ENCODE measurements at regions not wholly inside any gene's neighbourhood (a gene's known extent, or its start where the extent isn't known, plus 50 kb on each side); places are given as distances from the start of the nearest gene placed in this dataset.

DNA sequence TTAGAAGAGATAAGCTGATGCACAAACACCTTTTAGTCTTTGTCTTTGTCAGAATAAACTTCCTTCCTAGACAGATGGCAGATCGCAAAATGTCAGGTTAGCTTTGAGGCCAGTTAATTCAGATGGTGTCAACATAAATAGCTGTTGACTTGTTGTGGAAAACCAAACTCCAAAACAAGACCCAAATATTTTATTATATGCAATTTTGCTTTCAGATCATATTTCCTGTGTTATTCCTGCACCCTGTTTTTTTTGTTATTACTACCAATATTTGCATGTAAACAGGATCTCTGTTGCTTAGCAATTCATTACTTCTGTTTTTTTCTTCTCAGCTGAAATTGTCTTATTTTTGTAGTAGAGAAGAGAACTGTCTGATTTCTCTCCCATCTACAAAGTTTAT is 316.0 kb downstream of the ETS1 start:
- TF ChIP-seq, protein P1, sequence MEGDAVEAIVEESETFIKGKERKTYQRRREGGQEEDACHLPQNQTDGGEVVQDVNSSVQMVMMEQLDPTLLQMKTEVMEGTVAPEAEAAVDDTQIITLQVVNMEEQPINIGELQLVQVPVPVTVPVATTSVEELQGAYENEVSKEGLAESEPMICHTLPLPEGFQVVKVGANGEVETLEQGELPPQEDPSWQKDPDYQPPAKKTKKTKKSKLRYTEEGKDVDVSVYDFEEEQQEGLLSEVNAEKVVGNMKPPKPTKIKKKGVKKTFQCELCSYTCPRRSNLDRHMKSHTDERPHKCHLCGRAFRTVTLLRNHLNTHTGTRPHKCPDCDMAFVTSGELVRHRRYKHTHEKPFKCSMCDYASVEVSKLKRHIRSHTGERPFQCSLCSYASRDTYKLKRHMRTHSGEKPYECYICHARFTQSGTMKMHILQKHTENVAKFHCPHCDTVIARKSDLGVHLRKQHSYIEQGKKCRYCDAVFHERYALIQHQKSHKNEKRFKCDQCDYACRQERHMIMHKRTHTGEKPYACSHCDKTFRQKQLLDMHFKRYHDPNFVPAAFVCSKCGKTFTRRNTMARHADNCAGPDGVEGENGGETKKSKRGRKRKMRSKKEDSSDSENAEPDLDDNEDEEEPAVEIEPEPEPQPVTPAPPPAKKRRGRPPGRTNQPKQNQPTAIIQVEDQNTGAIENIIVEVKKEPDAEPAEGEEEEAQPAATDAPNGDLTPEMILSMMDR (conservative IDR thresholded peaks at IDR 0.05; ENCODE audit: low read length), result no peak
- H3K4me3 ChIP-seq (ENCODE audit: low read length), result no peak overlapping the region
- no peak for DNase-seq (ENCODE audit: low read depth)

DNA sequence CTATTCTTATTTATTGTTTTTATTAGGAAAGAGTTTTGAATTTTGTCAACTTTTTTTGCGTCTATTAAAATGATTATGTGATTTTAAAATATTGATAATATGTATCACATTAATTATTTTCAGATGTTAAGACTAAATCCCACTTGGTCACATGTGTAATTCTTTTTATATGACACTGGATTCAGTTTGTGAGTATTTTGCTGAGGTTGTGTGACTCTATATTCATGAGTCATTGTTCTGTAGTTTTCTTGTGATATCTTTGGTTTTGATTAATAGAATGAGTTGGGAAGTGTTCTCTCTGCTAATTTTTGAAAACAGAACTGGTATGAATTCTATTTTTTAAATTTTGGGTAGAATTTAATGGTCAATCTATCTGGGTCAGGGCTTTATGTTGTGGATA is 317.9 kb downstream of the ETS1 start:
- no peak overlapping the region for H3K4me3 ChIP-seq (ENCODE audit: low read length)
- DNase-seq (ENCODE audit: low read depth), result peak; percentile 15
- TF ChIP-seq, protein P1 (conservative IDR thresholded peaks at IDR 0.05; ENCODE audit: low read length), result no peak

DNA sequence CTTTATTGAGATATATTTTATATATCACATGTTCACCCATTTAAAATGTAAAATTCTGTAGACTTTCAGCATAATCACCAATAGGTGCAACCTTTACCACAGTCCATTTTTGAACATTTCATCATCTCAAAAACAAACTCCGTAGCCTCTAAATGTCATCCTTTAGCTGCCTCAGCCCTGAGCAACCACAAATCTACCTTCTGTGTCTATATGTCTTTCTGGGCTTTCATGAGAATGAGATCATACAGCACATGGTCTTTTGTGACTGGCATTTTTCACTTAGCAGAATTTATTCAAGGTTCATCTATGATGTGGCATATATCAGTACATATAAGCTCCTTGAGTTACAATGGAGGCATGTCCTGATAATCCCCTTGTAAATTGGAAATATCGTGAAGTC is 320.5 kb downstream of the ETS1 start:
- no peak overlapping the region for H3K4me3 ChIP-seq (ENCODE audit: low read length)
- TF ChIP-seq, protein P1 (conservative IDR thresholded peaks at IDR 0.05; ENCODE audit: low read length), result no peak
- no peak for DNase-seq (ENCODE audit: low read depth)

DNA sequence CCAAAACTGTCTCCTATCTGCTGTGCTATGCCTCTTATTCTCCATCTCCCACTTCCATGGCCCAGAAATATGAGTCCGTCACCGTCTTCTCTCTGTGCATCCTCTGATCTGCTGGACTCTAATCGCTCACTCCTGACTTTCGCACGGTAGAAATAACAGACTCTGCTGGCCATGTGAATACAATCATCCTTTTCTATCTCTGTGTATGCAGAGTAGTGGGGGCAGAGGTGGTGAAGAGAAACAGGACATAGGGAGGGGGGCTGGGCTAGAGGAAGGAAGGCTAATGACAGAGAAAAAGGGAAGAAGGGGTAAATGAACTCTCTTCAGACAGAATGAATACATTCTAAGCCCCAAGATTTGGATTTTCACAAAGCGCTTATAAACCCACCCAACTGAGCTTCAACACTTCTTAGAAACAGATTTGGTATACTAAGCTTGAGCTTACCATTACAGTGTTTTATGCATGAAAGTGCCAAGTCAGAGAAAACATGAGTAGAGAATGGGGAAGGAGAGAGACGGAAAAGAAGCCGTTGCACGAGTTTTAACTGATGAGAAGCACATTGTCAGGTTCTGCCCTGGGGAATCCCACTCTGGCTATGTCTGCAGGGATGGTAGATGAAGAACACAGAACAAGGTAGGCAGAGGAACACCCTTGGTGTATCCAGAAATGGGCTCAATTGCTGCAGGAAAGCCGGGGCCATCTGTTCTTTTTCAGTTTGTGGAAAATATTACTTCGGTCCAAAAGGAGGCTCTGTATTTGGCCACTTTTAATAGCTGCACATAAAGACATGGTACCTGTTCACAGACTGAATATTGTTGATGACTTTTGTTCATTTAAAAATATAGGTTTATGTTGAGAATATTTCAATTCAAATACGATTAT is 324.7 kb downstream of the ETS1 start:
- TF ChIP-seq, protein P1 (conservative IDR thresholded peaks at IDR 0.05; ENCODE audit: low read length), result no peak
- DNase-seq (ENCODE audit: low read depth), result no peak
- H3K4me3 ChIP-seq (ENCODE audit: low read length), result no peak overlapping the region

DNA sequence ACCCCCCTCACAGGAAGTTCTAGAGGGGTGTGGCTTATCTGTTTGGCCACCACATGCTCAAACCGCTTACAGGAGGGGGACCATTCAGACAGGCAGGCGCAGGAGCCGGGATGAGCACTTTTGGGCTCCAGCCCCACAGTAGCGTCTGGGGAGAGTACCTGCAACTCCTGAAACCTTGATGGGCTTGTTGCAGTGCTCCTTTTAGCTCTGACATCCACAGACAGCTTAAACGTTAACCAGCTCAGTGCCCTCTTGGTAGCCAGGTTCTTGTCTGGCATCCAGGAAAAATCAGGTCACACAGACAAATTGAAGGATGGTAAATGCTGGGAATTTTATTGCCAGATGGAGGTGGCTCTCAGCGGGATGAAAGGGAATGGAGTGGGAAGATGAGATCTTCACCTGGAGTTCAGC is 326.3 kb downstream of the ETS1 start:
- no peak overlapping the region for H3K4me3 ChIP-seq (ENCODE audit: low read length)
- DNase-seq (ENCODE audit: low read depth), result no peak
- TF ChIP-seq, protein P1 (conservative IDR thresholded peaks at IDR 0.05; ENCODE audit: low read length), result no peak

DNA sequence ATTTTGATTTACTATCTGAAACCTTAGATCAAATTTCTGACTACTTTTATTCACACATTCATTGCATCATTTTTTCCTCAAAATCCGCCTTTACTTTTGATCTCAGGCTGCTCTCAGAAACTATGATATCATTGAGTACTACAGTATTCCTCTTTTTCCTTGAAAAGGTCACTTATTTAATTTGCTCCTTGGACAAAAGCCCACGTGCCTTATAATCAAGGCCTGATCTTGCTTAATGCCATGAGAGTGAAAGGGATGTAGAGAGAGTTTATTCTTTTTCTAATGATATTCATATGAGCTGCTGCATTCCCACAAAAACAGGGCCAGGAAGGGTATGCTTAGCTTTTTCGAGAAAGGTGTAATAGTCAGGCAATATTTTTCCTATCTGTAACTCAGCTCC is 327.0 kb downstream of the ETS1 start:
- peak; percentile 10 for DNase-seq (ENCODE audit: low read depth)
- no peak overlapping the region for H3K4me3 ChIP-seq (ENCODE audit: low read length)
- TF ChIP-seq, protein P1 (conservative IDR thresholded peaks at IDR 0.05; ENCODE audit: low read length), result no peak

DNA sequence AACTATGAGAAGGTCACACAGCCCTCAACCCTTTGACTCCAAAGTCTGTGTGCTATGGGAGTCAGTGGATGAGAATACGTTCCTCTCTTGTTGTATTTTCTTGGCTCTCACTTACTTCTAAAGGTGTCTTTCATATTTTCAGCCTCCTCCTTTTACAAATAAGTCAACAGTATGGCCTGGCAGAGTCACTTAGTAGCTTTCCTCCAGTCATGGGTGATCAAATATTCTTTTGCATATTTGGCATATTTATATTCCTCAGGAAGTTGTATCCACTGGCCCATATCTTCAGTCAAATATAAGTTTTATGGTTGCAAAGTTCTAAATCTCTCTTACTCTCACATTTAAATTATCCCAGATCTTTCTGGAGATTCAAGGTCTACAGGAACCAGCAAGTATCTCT is 327.5 kb downstream of the ETS1 start:
- no peak for DNase-seq (ENCODE audit: low read depth)
- TF ChIP-seq, protein P1 (conservative IDR thresholded peaks at IDR 0.05; ENCODE audit: low read length), result no peak

More for the DNA sequence above, 327.5 kb downstream of the ETS1 start:
- H3K4me3 ChIP-seq (ENCODE audit: low read length), result no peak overlapping the region
